GM19467 (cell line): ENCODE measurements at regions not wholly inside any gene's neighbourhood (a gene's known extent, or its start where the extent isn't known, plus 50 kb on each side); places are given as distances from the start of the nearest gene placed in this dataset.
"Not testable (repeated sequence)": the region's sequence is repeated elsewhere in the genome, so short reads cannot be mapped to it uniquely, and the experiment has no call there.

Experiments
- ATAC-seq: cut with Tn5 transposase; IDR thresholded peaks from one replicate; pipeline ENCODE4 v1.9.1; 2021; ENCODE audit warnings: mild to moderate bottlenecking, moderate library complexity; ENCODE audit not compliant: unreplicated experiment

DNA sequence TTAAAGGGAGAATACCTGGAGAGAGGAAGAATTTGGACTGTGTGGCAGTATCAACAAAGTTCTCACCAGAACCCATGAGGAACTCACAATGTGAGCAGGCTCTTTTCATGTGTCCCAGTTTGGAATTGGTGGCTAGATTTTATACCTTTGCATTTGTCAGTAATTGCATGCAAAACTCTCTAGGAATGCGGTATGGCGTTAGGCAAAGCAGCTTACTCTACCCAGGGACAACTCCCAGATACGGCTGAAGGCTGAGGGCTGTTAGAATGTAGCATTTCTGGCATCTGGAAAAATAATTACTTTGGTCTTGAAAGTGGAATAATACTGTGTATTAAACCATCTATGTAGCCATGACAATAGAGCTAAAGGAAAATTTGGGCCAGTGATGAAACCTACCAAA lies 635.5 kb downstream of the SLC16A7 start:
- ATAC-seq, result no peak

DNA sequence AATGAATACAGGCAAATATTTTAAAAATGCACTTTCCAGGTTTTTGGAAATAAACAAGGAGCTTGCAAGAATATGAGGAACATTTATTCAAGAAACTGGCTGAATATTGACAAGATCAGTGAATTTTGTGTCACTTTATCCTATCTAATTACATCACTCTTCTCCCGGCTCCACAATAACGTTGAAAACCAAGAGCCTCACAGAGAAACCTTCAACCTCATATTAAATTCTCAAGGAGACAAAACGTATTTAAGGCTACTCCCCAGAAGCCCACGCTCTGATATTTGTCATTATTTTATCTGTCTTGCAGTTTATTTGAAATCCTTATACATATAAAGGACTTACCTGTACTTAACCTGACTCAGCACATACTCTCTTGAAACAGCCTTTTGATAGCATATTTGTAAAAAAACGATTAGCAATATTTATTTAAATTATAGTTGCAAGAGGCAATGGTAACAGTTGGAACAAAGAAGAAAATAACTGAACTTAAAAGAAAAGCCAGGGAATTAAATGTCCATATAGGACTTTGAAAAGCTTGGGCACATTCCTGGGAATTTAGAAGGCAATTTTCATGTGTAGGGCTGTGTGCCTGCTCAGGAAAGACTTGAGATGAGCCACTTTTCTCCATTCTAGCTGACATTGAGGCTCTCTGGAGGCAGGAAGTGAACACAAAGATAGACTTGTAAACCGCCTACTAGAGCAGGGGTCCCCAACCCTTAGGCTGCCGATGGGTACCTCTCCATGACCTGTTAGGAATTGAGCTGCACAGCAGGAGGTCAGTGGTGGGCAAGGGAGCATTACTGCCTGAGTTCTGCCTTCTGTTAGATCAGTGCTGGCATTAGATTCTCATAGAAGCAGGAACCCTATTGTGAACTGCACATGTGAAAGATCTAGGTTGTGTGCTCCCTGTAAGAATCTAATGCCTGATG lies 636.4 kb downstream of the SLC16A7 start:
- ATAC-seq, result no peak

DNA sequence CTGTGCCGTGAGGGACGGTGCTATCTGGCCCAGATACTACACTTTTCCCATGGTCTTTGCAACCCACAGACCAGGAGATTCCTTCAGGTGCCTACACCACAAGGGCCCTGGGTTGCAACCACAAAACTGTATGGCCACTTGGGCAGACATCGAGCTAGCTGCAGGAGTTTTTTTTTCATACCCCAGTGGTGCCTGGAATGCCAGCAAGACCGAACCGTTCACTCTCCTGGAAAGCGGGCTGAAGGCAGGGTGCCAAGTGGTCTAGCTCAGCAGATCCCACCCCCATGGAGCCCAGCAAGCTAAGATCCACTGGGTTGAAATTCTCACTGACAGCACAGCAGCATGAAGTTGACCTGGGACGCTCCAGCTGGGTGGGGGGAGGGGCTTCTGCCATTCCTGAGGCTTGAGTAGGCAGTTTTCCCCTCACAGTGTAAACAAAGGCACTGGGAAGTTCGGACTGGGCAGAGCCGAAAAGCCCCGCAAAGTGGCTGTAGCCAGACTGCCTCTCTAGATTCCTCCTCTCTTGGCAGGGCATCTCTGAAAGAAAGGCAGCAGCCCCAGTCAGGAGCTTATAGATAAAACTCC lies 638.9 kb downstream of the SLC16A7 start:
- ATAC-seq, result not testable (repeated sequence)

DNA sequence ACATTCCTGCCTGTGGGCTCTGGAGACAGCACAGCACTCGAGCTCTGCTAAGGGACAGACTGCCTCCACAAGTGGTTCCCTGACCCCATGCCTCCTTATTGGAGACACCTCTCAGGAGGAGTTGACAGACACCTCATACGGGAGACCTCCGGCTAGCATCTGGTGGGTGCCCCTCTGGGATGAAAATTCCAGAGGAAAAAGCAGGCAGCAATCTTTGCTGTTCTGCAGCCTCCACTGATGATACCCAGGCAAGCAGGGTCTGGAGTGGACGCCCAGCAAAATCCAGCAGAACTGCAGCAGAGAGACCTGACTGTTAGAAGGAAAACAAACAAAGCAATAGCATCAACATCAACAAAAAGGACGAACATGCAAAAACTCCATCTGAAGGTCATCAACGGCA lies 639.4 kb downstream of the SLC16A7 start:
- ATAC-seq, result no peak

DNA sequence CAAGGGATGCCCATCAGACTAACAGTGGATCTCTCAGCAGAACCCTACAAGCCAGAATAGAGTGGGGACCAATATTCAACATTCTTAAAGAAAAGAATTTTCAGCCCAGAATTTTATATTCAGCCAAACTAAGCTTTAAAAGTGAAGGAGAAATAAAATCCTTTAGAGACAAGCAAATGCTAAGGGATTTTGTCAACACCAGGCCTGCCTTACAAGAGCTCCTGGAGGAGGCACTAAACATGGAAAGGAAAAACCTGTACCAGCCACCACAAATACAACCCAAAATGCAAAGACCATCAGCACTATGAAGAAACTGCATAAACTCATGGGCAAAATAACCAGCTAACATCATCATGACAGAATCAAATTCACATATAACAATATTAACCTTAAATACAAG lies 640.6 kb downstream of the SLC16A7 start:
- not testable (repeated sequence) for ATAC-seq

DNA sequence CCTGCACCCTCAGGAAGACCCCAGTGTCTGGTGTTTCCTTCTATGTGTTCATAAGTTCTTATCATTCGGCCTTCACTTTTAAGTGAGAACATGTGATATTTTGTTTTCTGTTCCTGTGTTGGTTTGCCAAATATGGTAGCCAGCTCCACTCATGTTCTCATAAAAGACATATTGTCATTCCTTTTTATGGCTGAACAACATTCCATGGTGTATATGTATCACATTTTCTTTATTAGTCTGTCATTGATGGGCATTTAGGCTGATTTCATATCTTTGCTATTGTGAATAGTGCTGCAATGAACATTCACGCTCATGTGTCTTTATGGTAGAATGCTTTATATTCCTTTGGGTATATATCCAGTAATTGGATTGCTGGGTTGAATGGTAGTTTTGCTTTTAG lies 645.1 kb downstream of the SLC16A7 start:
- no peak for ATAC-seq

DNA sequence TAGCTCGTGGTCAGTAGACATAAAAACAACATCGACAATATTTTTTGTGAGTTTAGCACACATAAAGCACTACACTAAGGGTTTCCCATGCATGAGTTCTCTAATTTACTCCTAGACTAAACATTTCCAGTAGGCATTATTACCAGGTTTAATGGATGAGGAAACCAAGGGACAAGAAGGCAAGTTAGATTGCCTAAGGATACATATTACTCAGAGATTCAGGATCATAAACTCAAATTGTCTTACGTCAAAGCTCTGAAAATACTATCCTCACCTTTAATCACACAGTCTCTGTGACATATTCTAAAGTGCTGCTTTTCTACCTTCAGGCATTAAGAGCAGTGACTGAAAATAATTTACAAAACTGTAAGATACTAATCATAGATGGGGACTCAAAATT lies 655.3 kb downstream of the SLC16A7 start:
- no peak for ATAC-seq

GRCh38 chr12:60252359-60253096 lies 656.7 kb downstream of the SLC16A7 start:
- no peak for ATAC-seq

GRCh38 chr12:60255044-60255443 lies 659.2 kb downstream of the SLC16A7 start:
- no peak for ATAC-seq

- ATAC-seq, result no peak
These were observed 661.2 kb downstream of the SLC16A7 start for GRCh38 chr12:60257063-60257462.

GRCh38 chr12:60259225-60259624 lies 663.4 kb downstream of the SLC16A7 start:
- no peak for ATAC-seq

GRCh38 chr12:60262378-60262777 lies 666.5 kb downstream of the SLC16A7 start:
- ATAC-seq, result no peak

DNA sequence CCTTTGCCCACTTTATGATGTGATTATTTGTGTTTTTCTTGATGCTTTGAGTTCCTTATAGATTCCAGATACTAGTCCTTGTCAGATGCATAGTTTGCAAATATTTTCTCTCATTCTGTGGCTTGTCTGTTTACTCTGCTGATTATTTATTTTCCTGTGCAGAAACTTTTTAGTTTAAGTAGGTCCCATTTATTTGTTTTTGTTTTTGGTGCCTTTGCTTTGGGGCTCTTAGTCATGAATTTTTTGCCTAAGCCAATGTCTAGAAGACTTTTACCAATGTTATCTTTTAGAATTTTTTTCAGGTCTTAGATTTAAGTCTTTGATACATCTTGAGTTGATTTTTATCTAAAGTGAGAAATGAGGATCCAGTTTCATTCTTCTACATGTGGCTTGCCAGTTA lies 667.3 kb downstream of the SLC16A7 start:
- no peak for ATAC-seq

GRCh38 chr12:60263836-60264493 lies 668.1 kb downstream of the SLC16A7 start:
- no peak for ATAC-seq

GRCh38 chr12:60265741-60266140 lies 669.9 kb downstream of the SLC16A7 start:
- no peak for ATAC-seq

DNA sequence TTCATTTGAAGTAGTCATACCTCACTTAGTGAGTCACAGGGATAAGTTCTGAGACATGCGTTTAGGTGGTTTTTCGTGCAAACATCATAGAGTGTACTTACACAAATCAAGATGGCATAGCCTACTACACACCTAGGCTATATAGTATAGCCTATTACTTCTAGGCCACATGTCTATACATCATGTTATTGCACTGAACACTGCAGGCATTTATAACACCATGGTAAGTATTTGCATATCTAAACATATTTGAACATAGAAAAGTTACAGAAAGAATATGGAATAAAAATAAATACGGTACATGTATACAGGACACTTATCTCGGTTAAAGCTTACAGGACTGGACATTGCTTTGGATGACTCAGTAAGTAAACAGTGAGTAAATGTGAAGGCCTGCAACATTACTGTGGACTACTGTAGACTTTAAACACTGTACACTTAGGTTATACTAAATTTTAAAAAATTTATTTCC lies 670.6 kb downstream of the SLC16A7 start:
- no peak for ATAC-seq

- ATAC-seq, result no peak
These were observed 673.9 kb downstream of the SLC16A7 start for GRCh38 chr12:60269611-60270269.

DNA sequence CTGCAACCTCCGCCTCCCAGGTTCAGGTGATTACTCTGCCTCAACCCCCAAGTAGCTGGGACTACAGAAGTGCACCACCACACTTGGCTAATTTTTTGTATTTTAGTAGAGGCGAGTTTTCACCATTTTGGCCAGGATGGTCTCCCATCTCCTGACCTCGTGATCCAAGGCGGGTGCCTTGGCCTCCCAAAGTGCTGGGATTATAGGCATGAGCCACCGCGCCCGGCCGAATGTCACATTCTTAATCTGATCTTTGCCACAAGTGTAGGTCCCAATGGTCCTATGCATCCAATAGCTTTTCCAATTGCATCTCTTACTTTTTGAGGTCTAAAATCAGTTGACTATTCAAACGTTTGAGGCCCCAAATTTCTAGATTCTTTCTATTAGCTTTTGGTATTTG lies 676.0 kb downstream of the SLC16A7 start:
- no peak for ATAC-seq

DNA sequence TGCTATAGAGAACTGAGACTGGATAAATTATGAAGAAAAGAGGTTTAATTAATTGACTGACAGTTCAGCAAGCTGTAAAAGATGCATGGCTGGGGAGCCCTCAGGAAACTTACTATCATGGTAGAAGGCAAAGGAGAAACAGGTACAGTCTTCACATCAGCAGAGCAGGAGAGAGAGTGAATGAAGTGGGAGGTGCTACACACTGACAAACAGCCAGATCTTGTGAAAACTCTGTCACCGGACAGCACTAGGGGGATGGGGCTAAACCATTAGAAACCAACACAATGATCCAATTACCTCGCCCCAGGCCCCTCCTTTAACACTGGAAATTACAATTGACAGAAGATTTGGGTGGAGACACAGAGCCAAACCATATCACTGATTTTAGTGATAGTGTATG lies 682.4 kb downstream of the SLC16A7 start:
- no peak for ATAC-seq

- no peak for ATAC-seq
These were observed 683.4 kb downstream of the SLC16A7 start for GRCh38 chr12:60279221-60279620.

GRCh38 chr12:60281522-60281921 lies 685.7 kb downstream of the SLC16A7 start:
- no peak for ATAC-seq
